ENCODE measurements at regions not wholly inside any gene's neighbourhood (a gene's known extent, or its start where the extent isn't known, plus 50 kb on each side); places are given as distances from the start of the nearest gene placed in this dataset.
"Not testable (repeated sequence)": the region's sequence is repeated elsewhere in the genome, so short reads cannot be mapped to it uniquely, and the experiment has no call there.

DNA sequence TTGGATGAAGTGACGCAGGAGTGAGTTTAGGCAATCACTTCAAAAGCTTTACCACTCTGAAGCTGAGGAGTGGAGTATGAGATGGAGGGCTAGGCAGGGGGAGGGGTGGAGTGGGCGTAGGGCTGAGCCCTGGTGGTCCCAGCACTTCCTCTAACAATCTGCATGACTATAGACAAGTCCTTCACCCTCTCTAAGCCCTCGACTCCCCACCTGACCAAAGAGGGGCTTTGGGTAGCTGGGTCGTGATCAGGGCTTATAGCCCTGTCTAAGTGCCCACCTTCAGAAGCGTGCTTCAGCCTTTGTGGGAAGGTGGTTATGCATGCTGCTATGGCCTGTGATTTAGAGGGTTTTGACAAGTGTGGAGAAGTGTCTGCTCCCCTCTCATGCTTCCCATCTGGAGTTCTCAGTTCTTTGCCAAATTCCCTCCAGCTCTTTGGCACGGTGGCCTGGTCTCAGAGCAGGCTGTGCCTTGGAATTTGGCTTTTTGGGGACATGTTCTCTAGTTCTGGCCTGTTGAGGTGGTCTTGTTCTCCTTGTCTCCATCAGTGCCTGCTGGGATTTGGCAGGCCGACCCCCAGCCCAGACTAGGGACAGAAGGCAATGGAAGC, 53.0 kb downstream of the ACTBL2 start:
- H3K27ac ChIP-seq: no peak overlapping the region
- DNase-seq (ENCODE audit: low read depth, low spot score): no peak

DNA sequence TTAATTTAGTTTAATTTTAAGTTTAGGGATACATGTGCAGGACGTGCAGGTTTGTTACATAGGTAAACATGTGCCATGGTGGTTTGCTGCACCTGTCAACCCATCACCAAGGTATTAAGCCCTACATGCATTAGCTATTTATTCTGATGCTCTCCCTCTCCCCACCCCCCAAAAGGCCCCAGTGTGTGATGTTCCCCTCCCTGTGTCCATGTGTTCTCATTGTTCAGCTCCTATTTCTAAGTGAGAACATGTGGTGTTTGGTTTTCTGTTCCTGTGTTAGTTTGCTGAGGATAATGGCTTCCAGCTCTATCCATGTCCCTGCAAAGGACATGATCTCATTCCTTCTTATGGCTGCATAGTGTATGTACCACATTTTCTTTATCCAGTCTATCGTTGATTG, 53.6 kb downstream of the ACTBL2 start:
- H3K27ac ChIP-seq; DNase-seq (ENCODE audit: low read depth, low spot score): not testable (repeated sequence)

DNA sequence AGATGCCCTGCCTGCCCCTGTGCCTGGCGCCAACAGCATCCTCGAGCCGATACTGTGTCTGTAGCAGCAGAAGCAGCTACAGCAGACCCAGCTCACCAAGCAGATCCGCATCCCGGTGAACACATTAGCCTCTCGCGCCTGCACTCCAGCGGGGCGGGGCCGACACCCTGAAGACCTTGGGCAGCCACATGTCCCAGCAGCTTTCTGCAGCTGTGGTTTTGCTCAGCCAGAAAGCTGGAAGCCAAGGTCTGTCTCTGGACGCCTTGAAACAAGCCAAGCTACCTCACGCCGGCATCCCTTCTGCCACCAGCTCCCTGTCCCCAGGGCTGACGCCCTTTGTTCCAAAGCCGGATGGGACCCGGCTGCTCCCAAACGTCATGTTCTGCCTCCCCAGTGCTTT, 59.6 kb downstream of the ACTBL2 start:
- DNase-seq (ENCODE audit: low read depth, low spot score): no peak
- H3K27ac ChIP-seq: no peak overlapping the region

DNA sequence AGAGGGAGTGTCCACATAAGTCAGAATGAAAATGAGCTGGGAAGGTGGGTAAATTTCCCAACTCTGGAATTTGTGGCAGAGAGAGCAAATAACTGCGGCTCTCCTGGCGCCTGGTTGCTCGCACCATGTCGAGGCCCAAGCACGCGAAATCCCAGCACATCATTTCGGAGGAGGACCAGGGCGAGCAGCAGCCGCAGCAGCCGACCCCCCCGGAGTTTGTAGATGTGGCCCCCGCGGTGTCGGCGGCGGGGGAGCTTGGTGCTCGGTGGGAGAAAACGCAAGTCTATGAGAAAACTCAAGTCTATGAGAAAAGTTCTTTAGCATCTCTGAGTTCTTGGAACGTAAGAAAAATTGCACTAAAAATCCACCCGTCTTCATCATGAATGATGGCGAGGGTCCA, 60.3 kb downstream of the ACTBL2 start:
- DNase-seq (ENCODE audit: low read depth, low spot score): no peak
- no peak overlapping the region for H3K27ac ChIP-seq

DNA sequence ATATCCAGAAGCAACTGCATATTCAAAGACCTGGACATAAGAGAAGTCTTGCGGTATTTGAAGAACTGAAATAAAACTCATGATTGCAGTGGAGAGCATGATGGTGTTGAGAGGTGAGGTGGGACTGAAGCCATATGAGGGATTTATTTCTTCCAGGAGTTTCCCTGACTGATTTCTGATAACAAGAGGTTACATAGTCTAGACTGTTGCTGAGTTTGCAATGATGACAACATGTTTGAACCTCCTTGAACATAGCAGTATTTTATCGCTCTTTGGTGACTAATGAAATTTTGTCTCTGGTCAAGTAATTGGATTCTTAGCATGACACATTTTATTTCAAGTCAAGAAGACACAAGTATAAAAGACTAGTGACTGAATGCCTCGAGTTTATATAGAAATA, 61.8 kb downstream of the ACTBL2 start:
- no peak overlapping the region for H3K27ac ChIP-seq
- no peak for DNase-seq (ENCODE audit: low read depth, low spot score)

DNA sequence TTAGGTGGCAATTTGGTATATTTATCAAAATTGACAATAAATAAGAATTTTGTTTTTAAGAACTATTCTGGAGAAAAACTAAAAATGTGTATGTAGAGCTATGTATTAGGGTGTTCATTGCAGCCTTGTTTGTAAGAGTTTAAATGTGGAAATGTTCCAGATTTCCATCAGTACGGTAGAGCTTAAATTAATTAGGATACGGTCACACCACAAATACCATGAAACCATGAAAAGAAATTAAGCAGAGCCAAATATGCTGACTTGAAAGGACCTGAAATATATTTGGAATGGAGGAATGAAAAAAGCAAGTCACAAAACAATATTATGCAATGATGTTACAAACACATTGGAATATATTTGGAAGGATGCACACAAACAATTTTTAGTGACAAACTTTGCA, 64.6 kb downstream of the ACTBL2 start:
- no peak overlapping the region for H3K27ac ChIP-seq
- DNase-seq (ENCODE audit: low read depth, low spot score): no peak

DNA sequence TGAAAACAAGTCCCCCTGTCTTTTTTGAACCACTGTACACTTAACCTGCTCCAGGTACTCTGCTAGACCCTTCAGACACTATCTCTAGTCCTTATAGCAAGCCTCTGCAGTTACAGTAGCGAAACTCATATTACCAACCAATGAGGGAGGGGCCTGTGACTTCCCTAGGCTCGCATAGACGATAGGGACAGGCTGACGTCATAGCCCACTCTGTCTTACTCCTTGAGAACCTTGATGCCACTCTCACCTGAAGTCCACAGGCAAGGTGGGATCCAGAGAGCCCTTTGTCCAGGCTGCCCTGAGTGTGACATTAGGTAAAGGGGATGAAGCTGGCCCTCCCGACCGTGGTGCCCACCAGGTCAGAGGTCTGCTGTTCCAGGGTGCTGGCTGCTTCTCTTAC, 65.3 kb downstream of the ACTBL2 start:
- DNase-seq (ENCODE audit: low read depth, low spot score): no peak
- H3K27ac ChIP-seq: no peak overlapping the region

DNA sequence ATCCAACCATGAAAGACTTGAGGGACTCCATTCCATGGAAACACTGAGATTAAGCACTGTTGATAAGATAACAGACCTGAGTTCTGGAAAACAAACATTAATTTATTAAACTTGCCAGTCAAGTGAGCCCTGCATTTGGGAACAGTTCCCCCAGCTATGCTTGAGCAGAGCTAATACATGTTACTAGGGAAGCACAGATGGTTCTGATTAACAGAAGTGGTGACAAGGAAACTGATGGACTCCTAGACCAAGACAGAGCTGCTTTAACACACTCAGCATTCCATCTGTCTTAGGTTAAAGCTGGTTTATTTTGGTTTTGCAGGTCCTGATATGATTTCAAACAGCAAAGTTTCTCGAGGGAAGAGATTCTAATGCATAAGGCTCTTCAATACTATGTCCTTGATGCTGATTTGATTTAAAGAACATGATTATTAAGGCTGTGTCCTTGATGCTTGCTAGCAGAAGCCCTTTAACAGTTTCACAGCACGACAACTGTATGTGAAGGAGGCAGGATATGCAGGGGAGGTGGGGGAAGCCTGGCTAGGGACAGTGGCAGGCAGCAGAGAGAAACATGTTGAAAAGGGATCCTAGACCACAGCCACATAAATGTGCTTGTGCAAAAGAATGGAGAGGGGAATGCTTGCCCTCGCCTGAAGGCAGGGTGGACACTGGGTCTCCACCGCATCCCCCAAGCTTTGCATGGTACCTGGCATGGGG, 66.2 kb downstream of the ACTBL2 start:
- no peak for DNase-seq (ENCODE audit: low read depth, low spot score)
- H3K27ac ChIP-seq: no peak overlapping the region

DNA sequence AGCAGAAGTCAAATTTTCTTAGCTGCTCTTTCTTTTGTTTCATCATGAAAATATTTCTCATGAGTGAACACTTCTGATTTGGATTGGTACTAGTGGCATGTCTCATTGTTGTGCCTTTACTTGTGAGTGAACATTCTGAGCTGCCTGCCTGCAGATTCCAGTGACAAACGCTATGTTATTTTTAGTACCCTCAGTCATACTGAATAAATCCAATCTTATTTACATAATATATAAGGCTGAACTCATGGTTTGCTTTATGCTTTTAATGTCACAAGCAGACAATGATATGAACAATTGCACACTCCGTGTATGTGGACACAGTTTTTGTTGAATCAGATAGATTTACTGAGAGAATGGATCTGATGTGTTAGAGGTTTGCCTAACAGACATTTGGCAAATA, 67.8 kb downstream of the ACTBL2 start:
- H3K27ac ChIP-seq: no peak overlapping the region
- DNase-seq (ENCODE audit: low read depth, low spot score): no peak

DNA sequence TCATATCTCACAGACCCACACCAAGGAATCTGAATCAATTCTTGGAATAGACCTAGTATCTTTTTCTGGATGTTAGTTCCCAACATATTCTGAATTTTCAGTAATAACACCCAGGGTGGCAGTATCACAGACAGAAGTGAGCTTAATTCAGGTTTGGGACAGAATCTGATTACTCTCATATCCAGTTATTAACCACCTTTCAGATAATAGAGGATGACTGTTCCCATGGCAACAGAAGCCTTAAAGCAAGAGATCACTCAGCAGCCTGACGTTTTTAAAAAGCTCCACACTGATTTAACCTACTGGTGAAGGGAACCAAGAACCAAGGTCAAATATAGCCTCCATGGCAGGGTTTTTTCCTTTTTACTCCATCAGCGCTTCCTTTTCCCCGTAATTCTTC, 68.4 kb downstream of the ACTBL2 start:
- H3K27ac ChIP-seq: no peak overlapping the region
- DNase-seq (ENCODE audit: low read depth, low spot score): no peak

DNA sequence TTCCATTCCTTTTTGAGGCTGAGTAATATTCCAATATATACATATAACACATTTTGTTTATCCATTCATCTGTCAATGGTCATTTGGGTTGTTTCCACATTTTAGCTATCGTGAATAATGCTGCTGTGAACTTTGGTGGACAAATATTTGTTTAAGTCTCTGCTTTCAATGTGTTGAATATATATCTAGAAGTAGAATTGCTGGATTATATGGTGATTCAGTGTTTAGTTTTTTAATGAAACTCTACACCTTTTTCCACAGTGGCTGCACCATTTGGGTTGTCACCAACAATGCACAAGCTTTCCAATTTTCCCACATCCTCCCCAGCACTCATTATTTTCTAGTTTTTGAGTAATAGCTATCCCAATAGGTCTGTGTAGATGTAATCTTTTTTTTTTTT, 69.5 kb downstream of the ACTBL2 start:
- DNase-seq (ENCODE audit: low read depth, low spot score): no peak
- no peak overlapping the region for H3K27ac ChIP-seq

DNA sequence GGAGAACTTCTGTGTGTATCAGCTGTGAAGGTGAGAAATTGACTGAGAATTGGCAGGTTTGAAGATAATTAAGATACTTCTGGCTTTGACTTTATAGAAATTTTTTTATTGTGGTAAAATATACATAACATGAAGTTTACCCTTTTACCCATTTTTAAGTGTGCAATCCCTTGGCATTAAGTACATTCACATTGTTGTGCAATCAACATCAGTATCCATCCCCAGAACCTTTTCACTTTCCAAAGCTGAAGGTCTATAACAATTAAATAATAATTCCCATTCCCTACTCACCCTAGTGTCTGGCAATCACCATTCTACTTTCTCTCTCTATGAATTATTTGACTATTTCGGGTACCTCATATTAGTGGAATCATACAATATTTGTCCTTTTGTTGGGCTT, 69.9 kb downstream of the ACTBL2 start:
- DNase-seq (ENCODE audit: low read depth, low spot score): no peak
- H3K27ac ChIP-seq: no peak overlapping the region

DNA sequence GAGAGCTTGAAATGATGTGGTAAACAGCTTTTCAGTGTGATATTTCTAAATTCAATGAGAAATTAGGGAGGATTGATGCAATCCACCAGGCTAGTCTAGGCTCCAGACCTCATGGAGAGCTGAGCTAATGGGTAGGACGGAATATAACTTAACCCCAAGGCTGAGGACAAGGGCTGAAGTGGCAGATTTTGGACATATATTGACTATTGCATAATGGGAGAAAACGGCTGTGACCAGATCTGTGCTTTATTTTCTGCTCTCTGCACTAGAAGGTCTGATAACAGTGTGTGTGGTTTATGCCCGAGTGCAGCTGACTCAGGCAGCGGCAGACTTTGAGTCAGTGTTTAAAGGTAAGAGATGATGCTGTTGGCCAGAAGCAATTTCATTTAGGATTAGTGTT, 70.6 kb downstream of the ACTBL2 start:
- no peak overlapping the region for H3K27ac ChIP-seq
- no peak for DNase-seq (ENCODE audit: low read depth, low spot score)

DNA sequence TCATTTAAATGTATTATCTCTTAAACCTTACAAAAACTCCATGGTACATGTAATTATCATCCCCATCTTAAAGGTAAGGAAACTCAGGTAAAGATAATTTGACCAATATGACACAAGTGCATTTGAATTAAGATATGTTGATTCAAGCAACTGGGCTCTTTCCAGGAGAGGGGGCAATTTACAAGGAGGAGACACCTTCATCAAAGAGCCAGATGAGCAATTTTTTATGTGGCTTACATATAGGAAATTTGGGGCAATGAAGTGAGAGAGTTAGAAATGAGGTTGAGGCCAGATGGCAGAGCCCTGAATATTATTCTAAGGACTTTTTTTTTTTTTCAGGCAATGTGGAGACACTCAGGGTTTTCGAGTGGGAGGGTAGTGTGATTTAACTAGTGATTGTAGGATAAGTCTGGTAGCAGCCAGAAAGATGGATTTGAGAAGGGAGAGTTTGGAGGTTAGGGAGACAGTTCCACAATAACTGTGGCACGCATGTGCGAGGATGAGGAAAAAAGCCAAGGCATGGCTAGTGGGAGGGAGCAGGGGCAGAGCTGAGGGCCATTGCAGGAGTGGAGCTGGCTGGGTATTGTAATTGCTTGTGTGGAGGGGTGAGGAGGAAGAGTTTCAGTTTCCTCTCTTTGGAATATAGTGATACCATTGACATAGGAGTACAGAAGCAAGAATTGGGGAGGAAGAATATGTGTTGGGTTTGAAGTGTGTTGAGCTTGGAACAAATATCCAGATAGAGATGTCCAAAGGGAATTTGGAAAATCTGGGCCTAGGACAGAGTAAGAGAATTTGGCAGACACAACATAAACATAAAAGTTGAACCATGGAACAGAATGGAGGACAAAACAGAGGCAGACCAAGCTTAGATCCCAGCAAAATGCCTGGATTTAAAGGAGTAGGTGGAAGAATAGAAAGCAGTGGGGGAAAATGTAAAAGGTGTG, 72.0 kb downstream of the ACTBL2 start:
- DNase-seq (ENCODE audit: low read depth, low spot score): no peak
- no peak overlapping the region for H3K27ac ChIP-seq

DNA sequence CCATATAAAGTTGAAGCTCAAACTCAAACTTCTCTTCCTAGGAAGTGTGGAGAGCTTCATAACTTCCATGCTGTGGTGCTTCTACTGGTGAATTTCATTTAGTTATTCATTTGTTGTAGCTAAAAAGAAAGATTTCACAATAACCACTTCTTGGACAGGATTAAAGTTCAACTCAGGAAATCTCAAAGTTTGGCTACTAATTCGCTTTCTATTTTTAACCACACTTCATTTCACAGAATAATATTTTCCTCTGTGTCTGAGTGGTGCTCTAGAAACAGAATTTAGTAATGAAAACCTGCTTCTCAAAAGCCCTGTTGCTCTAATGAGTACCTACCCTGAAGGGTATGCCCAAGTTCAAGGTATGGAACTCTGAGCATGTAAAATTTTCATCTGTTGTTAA, 73.9 kb downstream of the ACTBL2 start:
- no peak for DNase-seq (ENCODE audit: low read depth, low spot score)
- no peak overlapping the region for H3K27ac ChIP-seq

DNA sequence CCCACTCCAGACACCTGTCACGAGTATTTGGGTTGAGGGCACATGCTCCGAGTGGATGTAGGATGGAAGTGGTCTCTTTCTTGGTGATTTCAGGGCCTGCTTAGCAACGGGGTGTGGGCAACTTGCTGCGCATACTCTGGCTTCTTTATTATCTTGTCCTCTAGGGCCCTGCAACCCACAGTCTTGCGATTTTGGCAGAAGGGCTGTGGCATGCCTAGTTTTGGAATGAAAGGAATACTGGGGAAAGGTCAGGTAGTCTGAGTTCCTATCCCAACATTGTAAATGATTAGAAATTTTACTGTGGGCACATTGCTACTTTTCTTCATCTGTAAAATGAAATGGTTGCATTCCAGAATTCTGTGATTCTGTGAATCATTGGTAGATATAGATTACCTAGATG, 74.3 kb downstream of the ACTBL2 start:
- H3K27ac ChIP-seq: no peak overlapping the region
- DNase-seq (ENCODE audit: low read depth, low spot score): no peak

DNA sequence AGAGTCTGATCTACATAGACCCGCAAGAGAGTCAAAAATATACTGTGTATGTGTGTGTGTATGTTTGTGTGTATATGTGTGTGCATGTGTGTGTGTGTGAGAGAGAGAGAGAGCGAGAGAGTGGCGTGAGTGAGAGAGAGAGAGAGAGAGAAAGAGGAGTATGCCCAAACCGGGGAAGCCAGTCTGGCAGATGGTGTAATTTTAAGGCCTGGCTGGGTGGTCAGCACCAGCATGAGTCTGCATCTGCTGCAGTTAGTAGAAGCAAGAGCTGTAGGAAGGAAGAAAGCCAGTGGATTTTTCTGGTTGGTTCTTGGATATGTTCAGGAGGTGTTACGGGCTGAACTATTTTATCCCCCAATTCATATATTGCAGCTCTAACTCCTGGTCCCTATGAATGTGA, 75.2 kb downstream of the ACTBL2 start:
- H3K27ac ChIP-seq: no peak overlapping the region
- no peak for DNase-seq (ENCODE audit: low read depth, low spot score)

DNA sequence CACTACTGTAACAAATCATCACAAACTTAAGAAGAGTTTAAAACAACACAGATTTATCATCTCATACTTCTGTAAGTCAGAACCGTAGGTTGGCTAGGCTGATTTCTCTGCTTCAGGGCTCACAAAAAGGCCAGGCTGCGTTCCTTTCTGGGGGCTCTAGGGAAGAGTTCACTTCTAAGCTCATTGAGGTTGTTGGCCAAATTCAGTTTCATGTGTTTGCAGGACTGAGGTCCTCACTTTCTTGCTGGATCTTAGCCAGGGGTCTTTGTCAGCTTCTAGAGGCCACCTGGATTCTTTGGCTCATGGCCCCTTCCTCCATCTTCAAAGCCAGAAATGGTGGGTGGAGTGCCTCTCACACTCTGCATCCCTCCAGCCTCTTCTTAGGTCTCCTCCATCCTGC, 76.0 kb downstream of the ACTBL2 start:
- H3K27ac ChIP-seq: no peak overlapping the region
- DNase-seq (ENCODE audit: low read depth, low spot score): no peak

DNA sequence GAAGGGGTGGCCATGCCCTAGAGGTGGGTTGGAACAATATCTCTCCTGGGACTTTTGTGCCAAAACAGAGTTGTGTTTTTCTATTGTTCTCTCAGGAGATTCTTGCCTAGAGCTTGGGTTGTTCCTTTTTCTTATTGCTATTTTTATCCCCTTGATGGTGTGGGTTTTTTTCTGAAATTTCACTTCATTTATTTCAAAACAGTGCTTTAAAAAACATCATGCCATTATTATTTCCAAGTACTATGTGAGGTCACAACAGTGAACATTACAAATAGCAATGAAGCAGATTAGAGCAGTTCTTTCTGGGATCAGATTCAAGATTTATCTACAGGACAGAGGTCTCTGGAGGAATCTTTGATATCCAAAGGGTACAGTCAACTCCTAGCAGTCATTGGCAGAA, 76.6 kb downstream of the ACTBL2 start:
- no peak for DNase-seq (ENCODE audit: low read depth, low spot score)
- H3K27ac ChIP-seq: no peak overlapping the region

DNA sequence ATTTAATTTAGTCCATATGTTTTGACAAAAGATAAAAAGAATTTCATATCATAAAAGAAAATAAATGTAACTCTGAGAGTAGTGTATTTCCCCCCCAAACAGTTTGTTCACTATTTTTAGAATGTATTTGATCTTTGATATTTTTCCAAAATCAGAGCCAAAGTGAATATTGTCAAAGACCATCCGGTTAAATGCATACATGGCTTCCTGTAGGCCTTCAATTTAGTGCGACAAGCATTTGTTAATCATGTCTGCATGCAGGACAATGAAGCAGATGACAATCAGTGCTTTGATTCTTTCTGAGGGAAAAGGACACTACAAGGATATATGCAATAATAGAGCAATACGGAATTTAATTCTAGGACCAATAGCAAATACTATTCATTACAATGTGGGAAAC, 79.8 kb downstream of the ACTBL2 start:
- H3K27ac ChIP-seq: no peak overlapping the region
- DNase-seq (ENCODE audit: low read depth, low spot score): no peak

DNA sequence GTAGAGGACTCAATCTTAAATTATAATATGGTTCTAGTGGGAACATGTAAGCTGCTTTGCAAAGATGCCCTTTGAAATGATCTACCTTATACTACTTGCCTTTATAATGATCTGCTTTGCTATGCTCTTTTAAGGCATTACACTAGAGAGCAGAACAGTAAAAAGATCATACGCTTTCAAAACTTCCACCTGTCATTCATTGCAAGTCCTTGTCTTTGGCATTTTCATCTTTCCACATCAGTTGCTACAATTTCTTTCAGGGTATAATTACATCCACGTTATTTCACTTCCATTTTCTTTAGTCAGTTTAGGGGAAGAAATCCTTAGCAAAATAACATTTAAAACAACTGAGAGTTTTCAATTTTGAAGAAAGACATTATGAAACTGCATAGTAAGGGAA, 80.3 kb downstream of the ACTBL2 start:
- no peak for DNase-seq (ENCODE audit: low read depth, low spot score)
- no peak overlapping the region for H3K27ac ChIP-seq
